GM12874 (cell line): ENCODE measurements at regions not wholly inside any gene's neighbourhood (a gene's known extent, or its start where the extent isn't known, plus 50 kb on each side); places are given as distances from the start of the nearest gene placed in this dataset.

ENCODE experiments used
- TF ChIP-seq, protein P1 (sequence below): IDR thresholded peaks from 2 replicates; pipeline ENCODE4 v1.5.1; 2011; ENCODE audit warnings: low read depth, mild to moderate bottlenecking, control low read depth, low read length, moderate library complexity; ENCODE audit not compliant: insufficient read depth

DNA sequence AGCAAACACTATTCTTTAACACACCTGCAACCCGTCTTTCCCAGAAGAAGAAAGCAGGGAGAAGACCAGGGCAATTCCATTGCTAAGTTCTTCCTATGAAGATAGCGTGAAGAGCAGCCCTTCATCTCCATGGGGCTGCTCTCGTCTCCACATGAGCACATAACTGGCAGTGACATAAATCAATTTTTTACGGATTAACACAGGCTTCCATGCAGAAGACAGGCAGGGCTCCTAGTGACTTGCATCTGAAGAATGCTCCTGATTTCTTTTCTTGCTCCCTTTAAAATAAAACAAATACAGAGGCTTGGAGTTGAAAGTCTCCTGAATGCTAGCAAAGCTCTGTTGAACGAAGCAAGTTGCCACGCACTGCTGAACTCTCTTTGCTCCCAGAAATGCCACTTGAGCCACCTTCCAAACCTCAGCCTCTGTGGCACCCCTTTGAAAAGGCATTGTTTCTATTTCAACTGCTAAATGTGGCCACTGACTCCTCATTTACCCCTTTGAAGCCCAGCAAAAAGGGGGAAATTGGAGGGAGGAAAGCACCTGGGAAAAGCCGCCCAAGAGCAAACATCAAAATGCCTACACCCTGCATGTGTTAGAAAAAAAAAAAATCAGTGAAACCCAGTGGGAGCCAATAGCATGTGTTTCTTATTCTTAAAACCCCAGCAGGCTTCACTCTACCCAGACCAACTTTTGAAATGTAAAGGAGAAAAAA, 383.7 kb downstream of the IDS start:
- TF ChIP-seq, protein P1, sequence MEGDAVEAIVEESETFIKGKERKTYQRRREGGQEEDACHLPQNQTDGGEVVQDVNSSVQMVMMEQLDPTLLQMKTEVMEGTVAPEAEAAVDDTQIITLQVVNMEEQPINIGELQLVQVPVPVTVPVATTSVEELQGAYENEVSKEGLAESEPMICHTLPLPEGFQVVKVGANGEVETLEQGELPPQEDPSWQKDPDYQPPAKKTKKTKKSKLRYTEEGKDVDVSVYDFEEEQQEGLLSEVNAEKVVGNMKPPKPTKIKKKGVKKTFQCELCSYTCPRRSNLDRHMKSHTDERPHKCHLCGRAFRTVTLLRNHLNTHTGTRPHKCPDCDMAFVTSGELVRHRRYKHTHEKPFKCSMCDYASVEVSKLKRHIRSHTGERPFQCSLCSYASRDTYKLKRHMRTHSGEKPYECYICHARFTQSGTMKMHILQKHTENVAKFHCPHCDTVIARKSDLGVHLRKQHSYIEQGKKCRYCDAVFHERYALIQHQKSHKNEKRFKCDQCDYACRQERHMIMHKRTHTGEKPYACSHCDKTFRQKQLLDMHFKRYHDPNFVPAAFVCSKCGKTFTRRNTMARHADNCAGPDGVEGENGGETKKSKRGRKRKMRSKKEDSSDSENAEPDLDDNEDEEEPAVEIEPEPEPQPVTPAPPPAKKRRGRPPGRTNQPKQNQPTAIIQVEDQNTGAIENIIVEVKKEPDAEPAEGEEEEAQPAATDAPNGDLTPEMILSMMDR: no peak

- TF ChIP-seq, protein P1: no peak
These were observed 384.6 kb downstream of the IDS start for GRCh38 chrX:149120459-149120858.

DNA sequence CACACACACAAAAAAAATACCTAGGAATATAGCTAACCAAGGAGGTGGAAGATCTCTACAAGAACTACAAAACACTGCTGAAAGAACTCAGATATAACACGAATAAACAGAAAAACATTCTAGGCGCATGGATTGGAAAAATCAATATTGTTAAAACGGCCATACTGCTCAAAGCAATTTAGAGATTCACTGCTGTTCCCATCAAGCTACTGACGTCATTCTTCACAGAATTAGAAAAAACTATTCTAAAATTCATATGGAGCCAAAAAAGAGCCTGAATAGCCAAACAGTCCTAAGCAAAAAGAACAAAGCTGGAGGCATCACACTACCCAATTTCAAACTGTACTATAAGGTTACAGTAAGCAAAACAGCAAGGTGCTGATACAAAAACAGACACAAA, 390.2 kb downstream of the IDS start:
- TF ChIP-seq, protein P1: no peak

GRCh38 chrX:149114001-149114400, 391.1 kb downstream of the IDS start:
- TF ChIP-seq, protein P1: no peak

GRCh38 chrX:149097786-149098185, 407.3 kb downstream of the IDS start:
- TF ChIP-seq, protein P1: no peak

GRCh38 chrX:149092179-149092578, 412.9 kb downstream of the IDS start:
- TF ChIP-seq, protein P1: no peak

- TF ChIP-seq, protein P1: no peak
These were observed 425.2 kb downstream of the IDS start for GRCh38 chrX:149079805-149080406.
